Psoas muscle (tissue), 7 donors: ENCODE measurements at regions not wholly inside any gene's neighbourhood (a gene's known extent, or its start where the extent isn't known, plus 50 kb on each side); places are given as distances from the start of the nearest gene placed in this dataset.

Source experiments
- ATAC-seq, 4 donors: fragments of 200-7000 bp; cut with Tn5 transposase; one replicate each; pipeline ENCODE4 v1.9.1; 2020; ENCODE audit warnings: moderate library complexity in 3 of 4, mild to moderate bottlenecking in 2 of 4
- DNase-seq, 2 donors: peaks; one replicate each; pipeline ENCODE4 v3.0.0-alpha.2; 2020
- H3K27ac ChIP-seq: fragments of 200-600 bp; one replicate; pipeline ENCODE4 v1.8.0; 2022
- H3K27me3 ChIP-seq, 3 donors: fragments of 200-600 bp in 1 of 3; one replicate each; pipeline versions ENCODE4 v1.6.1 to v1.8.0; 2013 to 2022; ENCODE audit warnings: low read length in 2 of 3, mild to moderate bottlenecking in 2 of 3, moderate library complexity in 1 of 3; ENCODE audit not compliant: insufficient read depth in 3 of 3
- H3K36me3 ChIP-seq, 2 donors: fragments of 200-600 bp in 1 of 2; one replicate each; pipeline versions ENCODE4 v1.6.1 to v1.8.0; 2013 to 2022; ENCODE audit warnings: low read depth in 1 of 2, mild to moderate bottlenecking in 1 of 2, moderate library complexity in 1 of 2; ENCODE audit not compliant: insufficient read depth in 1 of 2
- H3K4me1 ChIP-seq: fragments of 200-600 bp; one replicate; pipeline ENCODE4 v1.8.0; 2022
- H3K4me3 ChIP-seq: fragments of 200-600 bp; one replicate; pipeline ENCODE4 v1.8.0; 2022; ENCODE audit warnings: mild to moderate bottlenecking
- H3K9me3 ChIP-seq: fragments of 200-600 bp; one replicate; pipeline ENCODE4 v1.8.0; 2022
- WGBS, 3 donors: extraction: QIAGEN DNeasy Blood & Tissue Kit; methylation state at CpG; one replicate each; pipeline versions ENCODE4 v1.1.6 to v1.1.7; 2013; 5-methylcytosine and 5-hydroxymethylcytosine counted together
- intact Hi-C, 2 donors: fragments of 100-400 bp; cut with DNase I; formaldehyde crosslinking; loops; one replicate each; pipeline versions ENCODE4 v1.11.0 to v1.14.2; 2022
- TF ChIP-seq, protein P1 (sequence below): fragments of 200-600 bp; IDR thresholded peaks from one replicate; pipeline ENCODE4 v1.8.0; 2022; ENCODE audit warnings: antibody characterized with exemption
- donor health status: healthy with polysubstance abuse.
- donor health status: DM: no; HTN: no; CAD: no; lungs with moderate emphysema.
- donor health status: Bipolar disorder and iron deficiency.
- donor health status: healthy.
- donor health status: DM: yes; HTN: yes; CAD: no.
- donor health status: DM: no; HTN: no; CAD: no.
- donor health status: DM: yes; HTN: yes; CAD: no.

GRCh38 chr6:169069356-169069755, 184.3 kb downstream of the THBS2 start:
- Histone ChIP-seq H3K36me3 (no peaks in the 10 kb centered on the region), H3K27ac (no peak overlapping the region), H3K9me3 (no peaks in the 10 kb centered on the region), H3K4me3 (no peak overlapping the region), H3K27me3 (no peaks in the 10 kb centered on the region), H3K4me1 (no peaks in the 10 kb centered on the region)
- ATAC-seq, result no peak
- intact Hi-C loops, result no loop called here
- 93 to 94% (median 93%) methylated on average over 7 of the region's 7 CpGs for WGBS, 3 donors
- TF ChIP-seq, protein P1, sequence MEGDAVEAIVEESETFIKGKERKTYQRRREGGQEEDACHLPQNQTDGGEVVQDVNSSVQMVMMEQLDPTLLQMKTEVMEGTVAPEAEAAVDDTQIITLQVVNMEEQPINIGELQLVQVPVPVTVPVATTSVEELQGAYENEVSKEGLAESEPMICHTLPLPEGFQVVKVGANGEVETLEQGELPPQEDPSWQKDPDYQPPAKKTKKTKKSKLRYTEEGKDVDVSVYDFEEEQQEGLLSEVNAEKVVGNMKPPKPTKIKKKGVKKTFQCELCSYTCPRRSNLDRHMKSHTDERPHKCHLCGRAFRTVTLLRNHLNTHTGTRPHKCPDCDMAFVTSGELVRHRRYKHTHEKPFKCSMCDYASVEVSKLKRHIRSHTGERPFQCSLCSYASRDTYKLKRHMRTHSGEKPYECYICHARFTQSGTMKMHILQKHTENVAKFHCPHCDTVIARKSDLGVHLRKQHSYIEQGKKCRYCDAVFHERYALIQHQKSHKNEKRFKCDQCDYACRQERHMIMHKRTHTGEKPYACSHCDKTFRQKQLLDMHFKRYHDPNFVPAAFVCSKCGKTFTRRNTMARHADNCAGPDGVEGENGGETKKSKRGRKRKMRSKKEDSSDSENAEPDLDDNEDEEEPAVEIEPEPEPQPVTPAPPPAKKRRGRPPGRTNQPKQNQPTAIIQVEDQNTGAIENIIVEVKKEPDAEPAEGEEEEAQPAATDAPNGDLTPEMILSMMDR, result no peak
- DNase-seq, result no peak

GRCh38 chr6:169064194-169064593, 189.5 kb downstream of the THBS2 start:
- DNase-seq (no peak), ATAC-seq (no peak)
- H3K4me1 ChIP-seq, result no peaks in the 10 kb centered on the region
- no peaks in the 10 kb centered on the region for H3K9me3 ChIP-seq
- no peak overlapping the region for H3K4me3 ChIP-seq
- WGBS, 3 donors, result 52 to 63% (median 62%) methylated on average over 7 of the region's 7 CpGs
- TF ChIP-seq, protein P1, result no peak
- intact Hi-C loops, result no loop called here
- no peaks in the 10 kb centered on the region for H3K36me3 ChIP-seq
- no peak overlapping the region for H3K27ac ChIP-seq
- no peaks in the 10 kb centered on the region for H3K27me3 ChIP-seq

DNA sequence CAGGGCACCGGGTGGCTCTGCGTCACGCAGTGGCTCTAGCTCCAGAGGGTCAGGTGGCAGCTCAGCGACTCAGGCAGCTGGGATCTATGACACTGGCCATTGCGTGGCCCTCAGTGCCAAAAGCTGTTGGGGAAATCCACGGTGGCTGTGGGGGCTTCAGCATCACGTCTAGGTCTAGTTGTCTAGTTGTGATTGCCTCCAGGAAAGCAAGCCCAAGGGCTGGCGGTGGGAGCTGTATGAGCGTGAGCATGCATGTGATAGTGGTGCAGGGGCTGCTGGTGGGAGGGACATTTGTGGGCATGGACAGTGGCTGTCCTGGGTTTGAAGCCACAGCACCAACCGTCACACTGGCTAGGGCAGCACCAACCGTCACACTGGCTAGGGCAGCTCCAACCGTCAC, 191.4 kb downstream of the THBS2 start:
- Histone ChIP-seq H3K9me3 (no peaks in the 10 kb centered on the region), H3K36me3 (no peaks in the 10 kb centered on the region), H3K4me3 (no peak overlapping the region), H3K27me3 (no peaks in the 10 kb centered on the region), H3K27ac (no peak overlapping the region), H3K4me1 (no peaks in the 10 kb centered on the region)
- WGBS, 3 donors, result 89 to 92% (median 91%) methylated on average over 12 of the region's 12 CpGs
- DNase-seq (no peak), ATAC-seq (no peak)
- intact Hi-C loops, result no loop called here
- TF ChIP-seq, protein P1, result no peak

DNA sequence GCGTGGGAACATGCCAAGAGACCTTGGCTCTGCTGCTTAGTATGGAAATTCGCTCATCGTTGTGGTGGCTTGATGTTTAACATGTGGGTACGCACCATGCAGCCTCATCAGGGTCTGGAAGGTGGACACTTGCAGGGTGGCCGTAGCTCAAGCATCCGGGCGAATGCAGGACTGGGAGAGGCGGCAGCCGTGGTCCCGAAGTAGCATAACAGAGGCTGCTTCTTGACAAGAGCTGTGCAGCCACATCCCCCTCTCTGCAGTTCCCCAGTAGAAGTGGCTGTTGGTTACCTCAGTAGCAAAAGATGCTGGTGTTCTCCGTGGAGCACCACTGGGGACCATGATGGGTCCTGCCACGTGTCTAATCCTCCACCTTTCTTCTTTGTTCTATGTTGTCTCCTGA, 195.0 kb downstream of the THBS2 start:
- Histone ChIP-seq H3K27ac (no peak overlapping the region), H3K36me3 (no peaks in the 10 kb centered on the region), H3K27me3 (no peaks in the 10 kb centered on the region), H3K9me3 (peaks cover 4% of the 10 kb centered on the region), H3K4me1 (no peaks in the 10 kb centered on the region), H3K4me3 (no peak overlapping the region)
- ATAC-seq (no peak), DNase-seq (no peak)
- TF ChIP-seq, protein P1, result no peak
- 78 to 87% (median 84%) methylated on average over 12 of the region's 12 CpGs for WGBS, 3 donors
- intact Hi-C loops, result no loop called here

GRCh38 chr6:169052462-169052861, 201.2 kb downstream of the THBS2 start:
- ATAC-seq (no peak), DNase-seq (no peak)
- Histone ChIP-seq H3K4me3 (no peak overlapping the region), H3K27me3 (no peaks in the 10 kb centered on the region), H3K9me3 (peaks cover 4% of the 10 kb centered on the region), H3K27ac (no peak overlapping the region), H3K4me1 (no peaks in the 10 kb centered on the region), H3K36me3 (no peaks in the 10 kb centered on the region)
- intact Hi-C loops, result no loop called here
- TF ChIP-seq, protein P1, result no peak
